ENCODE measurements at regions not wholly inside any gene's neighbourhood (a gene's known extent, or its start where the extent isn't known, plus 50 kb on each side); places are given as distances from the start of the nearest gene placed in this dataset.

DNA sequence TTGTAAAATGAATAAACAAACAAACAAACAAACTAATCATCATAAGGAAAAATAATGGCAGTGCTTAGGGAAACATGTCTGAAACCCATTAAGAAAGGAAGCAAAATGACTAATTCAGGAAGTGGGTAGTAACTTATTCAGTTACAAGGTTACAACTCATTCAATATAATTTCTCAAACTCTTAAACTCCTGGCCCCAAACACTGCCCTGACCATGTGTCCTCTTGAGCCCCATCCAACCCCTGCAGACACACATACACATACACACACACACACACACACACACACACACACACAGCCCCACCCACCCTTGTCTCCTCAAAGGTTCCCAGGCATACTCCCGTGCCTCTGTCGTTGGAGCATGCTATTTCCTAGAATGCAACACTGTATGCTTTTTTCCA lies 193.9 kb downstream of the SEC61B start:
- Histone ChIP-seq H4K91ac (ENCODE audit: insufficient read length, low read depth, low read length) (no peak overlapping the region), H3K4ac (ENCODE audit: low read depth, low read length) (no peak overlapping the region), H3K27me3 (ENCODE audit: insufficient read depth, low read length) (no peaks in the 10 kb centered on the region), H2BK5ac (ENCODE audit: insufficient read length, low read length) (no peak overlapping the region), H3K14ac (ENCODE audit: insufficient read depth, low read length) (no peak overlapping the region), H2BK12ac (ENCODE audit: insufficient read length, low read depth, low read length) (no peak overlapping the region), H3K27ac (ENCODE audit: insufficient read length, low read depth, low read length) (no peak overlapping the region), H3K4me1 (ENCODE audit: insufficient read depth, low read length) (no peaks in the 10 kb centered on the region; the same call in 1 of the 2 replicates), H2BK120ac (ENCODE audit: low read depth, low read length, poor library complexity, severe bottlenecking) (no peak overlapping the region), H3K4me2 (ENCODE audit: insufficient read depth, insufficient read length, low read length) (no peak overlapping the region), H3T11ph (ENCODE audit: low read length) (no peak overlapping the region), H3K9ac (ENCODE audit: extremely low read depth, insufficient read length, low read length) (no peak overlapping the region), H2BK20ac (ENCODE audit: low read depth, low read length, poor library complexity, severe bottlenecking) (no peak overlapping the region), H4K8ac (replicated peaks; ENCODE audit: insufficient read length, low read depth, low read length) (no peak overlapping the region), H3K23ac (ENCODE audit: insufficient read length, low read depth, low read length) (no peak overlapping the region), H2BK15ac (ENCODE audit: low read depth, low read length) (no peak overlapping the region), H3K79me1 (ENCODE audit: insufficient read depth, low read depth, low read length, poor library complexity, severe bottlenecking) (no peaks in the 10 kb centered on the region), H4K20me1 (ENCODE audit: control insufficient read depth, insufficient read depth, insufficient read length) (no peaks in the 10 kb centered on the region), H4K5ac (ENCODE audit: insufficient read length, low read depth, low read length) (no peak overlapping the region), H3K9me3 (ENCODE audit: control insufficient read depth, low read depth, low read length) (no peaks in the 10 kb centered on the region), H3K23me2 (ENCODE audit: insufficient read length, low read depth, low read length, poor library complexity, severe bottlenecking) (no peaks in the 10 kb centered on the region), H3K56ac (ENCODE audit: insufficient read length, low read depth, low read length) (no peak overlapping the region), H2AFZ (ENCODE audit: low read length) (no peak overlapping the region), H3K79me2 (ENCODE audit: insufficient read depth, low read length) (no peaks in the 10 kb centered on the region), H2AK5ac (ENCODE audit: insufficient read length, low read length) (no peak overlapping the region), H3K18ac (ENCODE audit: insufficient read length, low read depth, low read length) (no peak overlapping the region)
- DNase-seq, result no peak
- Mint-ChIP-seq H3K36me3 (ENCODE audit: insufficient read depth in 1 of 3, low read depth in 3 of 3) (no peaks in the 10 kb centered on the region), H3K4me1 (peaks cover 9 to 18% of the 10 kb centered on the region in 2 experiments), H3K4me3 (no peak overlapping the region), H3K27ac (no peak overlapping the region), H3K27me3 (ENCODE audit: low read depth) (0 out of 2 replicates have a peak, but pooled peaks cover 2% of the 10 kb centered on the region), H3K9me3 (0 out of 5 replicates have a peak, but pooled peaks cover 0 to 2% of the 10 kb centered on the region in 2 experiments)
- no CpG with 5 or more reads among the region's 2 CpGs for WGBS (ENCODE audit: extremely low coverage, insufficient read length, low lambda C conversion rate)
- TF ChIP-seq, protein P1, sequence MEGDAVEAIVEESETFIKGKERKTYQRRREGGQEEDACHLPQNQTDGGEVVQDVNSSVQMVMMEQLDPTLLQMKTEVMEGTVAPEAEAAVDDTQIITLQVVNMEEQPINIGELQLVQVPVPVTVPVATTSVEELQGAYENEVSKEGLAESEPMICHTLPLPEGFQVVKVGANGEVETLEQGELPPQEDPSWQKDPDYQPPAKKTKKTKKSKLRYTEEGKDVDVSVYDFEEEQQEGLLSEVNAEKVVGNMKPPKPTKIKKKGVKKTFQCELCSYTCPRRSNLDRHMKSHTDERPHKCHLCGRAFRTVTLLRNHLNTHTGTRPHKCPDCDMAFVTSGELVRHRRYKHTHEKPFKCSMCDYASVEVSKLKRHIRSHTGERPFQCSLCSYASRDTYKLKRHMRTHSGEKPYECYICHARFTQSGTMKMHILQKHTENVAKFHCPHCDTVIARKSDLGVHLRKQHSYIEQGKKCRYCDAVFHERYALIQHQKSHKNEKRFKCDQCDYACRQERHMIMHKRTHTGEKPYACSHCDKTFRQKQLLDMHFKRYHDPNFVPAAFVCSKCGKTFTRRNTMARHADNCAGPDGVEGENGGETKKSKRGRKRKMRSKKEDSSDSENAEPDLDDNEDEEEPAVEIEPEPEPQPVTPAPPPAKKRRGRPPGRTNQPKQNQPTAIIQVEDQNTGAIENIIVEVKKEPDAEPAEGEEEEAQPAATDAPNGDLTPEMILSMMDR (conservative IDR thresholded peaks at IDR 0.05), result no peak
